Gastroesophageal sphincter (tissue), 3 donors: ENCODE measurements at regions not wholly inside any gene's neighbourhood (a gene's known extent, or its start where the extent isn't known, plus 50 kb on each side); places are given as distances from the start of the nearest gene placed in this dataset.

ENCODE experiments used
- CTCF ChIP-seq, 4 experiments: fragments of 200-600 bp in 2 of 4; fragments of 450-650 bp in 2 of 4; sonication (generic) in 1 of 4; IDR thresholded peaks; one replicate each; pipeline ENCODE4 v1.5.1; 2017 to 2019; ENCODE audit warnings: antibody characterized with exemption in 4 of 4, mild to moderate bottlenecking in 2 of 4, moderate library complexity in 2 of 4
- POLR2A ChIP-seq, 2 donors: fragments of 450-650 bp; IDR thresholded peaks; one replicate each; pipeline ENCODE4 v1.6.1; 2017; ENCODE audit warnings: antibody characterized with exemption in 2 of 2, mild to moderate bottlenecking in 2 of 2, moderate library complexity in 1 of 2
- POLR2AphosphoS5 ChIP-seq: sonication (generic); formaldehyde crosslinking; IDR thresholded peaks from one replicate; pipeline ENCODE4 v1.6.1; 2017; ENCODE audit warnings: antibody characterized with exemption

DNA sequence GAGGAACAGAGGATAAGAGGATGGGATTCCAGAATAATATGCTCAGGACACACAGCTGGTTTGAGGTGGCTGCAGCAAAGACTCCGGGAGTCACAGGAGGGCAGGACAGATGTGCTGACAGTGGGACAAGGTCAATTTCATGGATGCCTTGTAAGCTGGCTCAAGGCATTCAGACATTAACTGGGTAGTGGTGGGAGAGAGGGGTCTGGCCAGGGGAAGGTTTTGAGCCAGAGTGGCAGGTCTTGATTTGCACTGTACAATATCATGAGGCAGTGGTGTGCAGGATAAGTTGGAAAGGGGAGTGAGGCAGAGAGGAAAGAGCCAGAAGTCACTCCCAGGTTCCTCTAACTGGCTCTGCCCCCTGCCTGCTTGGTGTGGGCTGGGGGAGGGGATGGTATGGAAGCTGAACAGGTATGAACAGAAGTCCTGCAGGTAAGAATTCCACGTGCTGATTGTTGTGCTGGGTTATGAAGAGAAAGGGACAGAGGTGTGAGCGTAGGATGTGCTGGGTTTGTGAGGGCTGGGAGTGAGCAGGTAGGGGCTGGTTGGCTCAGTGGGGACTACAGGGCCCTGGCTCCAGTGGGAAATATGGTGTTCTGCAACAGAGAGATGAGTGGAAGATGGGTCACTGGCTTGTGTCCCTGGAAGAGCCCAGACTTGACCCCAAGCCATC, 141.7 kb upstream of the COPS8 start:
- no peak for TF ChIP-seq POLR2A (IDR thresholded peaks at IDR 0.05)
- TF ChIP-seq CTCF (IDR thresholded peaks at IDR 0.05), result no peak
- no peak for TF ChIP-seq POLR2AphosphoS5
